ENCODE measurements at regions not wholly inside any gene's neighbourhood (a gene's known extent, or its start where the extent isn't known, plus 50 kb on each side); places are given as distances from the start of the nearest gene placed in this dataset.

GRCh38 chr13:52905701-52906100, 57.3 kb upstream of the PCDH8 start:
- no peak for TF ChIP-seq CTCF (IDR thresholded peaks at IDR 0.05; ENCODE audit: low read depth, low read length)
- DNase-seq = no peak
- Histone ChIP-seq H3K27me3 (ENCODE audit: insufficient read depth, low read depth, severe bottlenecking) (peaks cover 3% of the 10 kb centered on the region), H3K36me3 (no peaks in the 10 kb centered on the region), H3K27ac (no peak overlapping the region), H3K9me3 (ENCODE audit: severe bottlenecking) (no peaks in the 10 kb centered on the region), H3K4me3 (ENCODE audit: low read depth, low read length) (no peak overlapping the region)

- no peaks in the 10 kb centered on the region for H3K9me3 ChIP-seq (ENCODE audit: severe bottlenecking)
- no peak overlapping the region for H3K27ac ChIP-seq
- TF ChIP-seq CTCF (IDR thresholded peaks at IDR 0.05; ENCODE audit: low read depth, low read length) = no peak
- H3K4me3 ChIP-seq (ENCODE audit: low read depth, low read length) = no peak overlapping the region
- peaks cover 3% of the 10 kb centered on the region for H3K27me3 ChIP-seq (ENCODE audit: insufficient read depth, low read depth, severe bottlenecking)
- no peaks in the 10 kb centered on the region for H3K36me3 ChIP-seq
- no peak for DNase-seq
Measured at GRCh38 chr13:52903320-52903719, 54.9 kb upstream of the PCDH8 start.

- Histone ChIP-seq H3K4me3 (ENCODE audit: low read depth, low read length) (no peak overlapping the region), H3K27ac (no peak overlapping the region), H3K27me3 (ENCODE audit: insufficient read depth, low read depth, severe bottlenecking) (peaks cover 3% of the 10 kb centered on the region), H3K36me3 (no peaks in the 10 kb centered on the region), H3K9me3 (ENCODE audit: severe bottlenecking) (no peaks in the 10 kb centered on the region)
- TF ChIP-seq CTCF (IDR thresholded peaks at IDR 0.05; ENCODE audit: low read depth, low read length) = no peak
- no peak for DNase-seq
Measured at GRCh38 chr13:52899206-52899605, 50.8 kb upstream of the PCDH8 start.

All from WERI-Rb-1 (cell line).